PC-3 (cell line): ENCODE measurements at regions not wholly inside any gene's neighbourhood (a gene's known extent, or its start where the extent isn't known, plus 50 kb on each side); places are given as distances from the start of the nearest gene placed in this dataset.

ENCODE experiments used
- ATAC-seq: fragments of 200-7000 bp; cut with Tn5 transposase; 2 replicates; pipeline ENCODE4 v1.9.1; 2020; ENCODE audit warnings: mild to moderate bottlenecking, moderate library complexity
- BruUV-seq: library from RNA; stranded (reverse); fragments of 400-500 nt; replicated peaks from 2 replicates; lab custom pipeline; 2021; lab: Mats Ljungman, UMichigan
- CTCF ChIA-PET: fragments of 300-600 bp; sonication (Branson Sonifier 250); formaldehyde crosslinking; loops from one replicate; lab custom pipeline; 2022; ENCODE audit warnings: antibody characterized with exemption; lab: Charles Lee
- POLR2A ChIA-PET: fragments of 300-600 bp; sonication (Branson Sonifier 250); formaldehyde crosslinking; loops from one replicate; lab custom pipeline; 2022; ENCODE audit warnings: antibody characterized with exemption; ENCODE audit not compliant: unreplicated experiment; lab: Charles Lee
- DNase-seq: peaks from one replicate; pipeline ENCODE4 v3.0.0-alpha.2; 2015
- H2AFZ ChIP-seq: fragments of 300-600 bp; sonication (generic); 2 replicates; pipeline ENCODE4 v1.6.0; 2016; ENCODE audit warnings: antibody characterized with exemption, low read length
- H3F3A ChIP-seq: fragments of 300-600 bp; sonication (generic); one replicate; pipeline ENCODE4 v1.6.0; 2017; ENCODE audit warnings: antibody characterized with exemption, low read length, control low read depth, mild to moderate bottlenecking; ENCODE audit not compliant: unreplicated experiment
- H3K27ac ChIP-seq: fragments of 300-600 bp; sonication (generic); 2 replicates; pipeline ENCODE4 v1.5.1; 2016; ENCODE audit warnings: mild to moderate bottlenecking, low read length
- H3K27me3 ChIP-seq: fragments of 300-600 bp; sonication (generic); 2 replicates; pipeline ENCODE4 v1.6.1; 2016; ENCODE audit warnings: low read length, mixed read lengths
- H3K36me3 ChIP-seq: fragments of 300-600 bp; sonication (generic); 2 replicates; pipeline ENCODE4 v1.6.1; 2016; ENCODE audit warnings: low read depth, mixed run types, low read length, mixed read lengths
- H3K4me1 ChIP-seq: fragments of 300-600 bp; sonication (generic); 2 replicates; pipeline ENCODE4 v1.5.1; 2016; ENCODE audit warnings: low read length; ENCODE audit not compliant: insufficient read depth
- H3K4me2 ChIP-seq: fragments of 300-600 bp; sonication (generic); 2 replicates; pipeline ENCODE4 v1.6.0; 2016; ENCODE audit warnings: low read length
- H3K4me3 ChIP-seq: fragments of 300-600 bp; sonication (generic); 2 replicates; pipeline ENCODE4 v1.5.1; 2016; ENCODE audit warnings: mild to moderate bottlenecking, low read length, mixed read lengths
- H3K79me2 ChIP-seq: fragments of 300-600 bp; sonication (generic); 2 replicates; pipeline ENCODE4 v1.6.1; 2017; ENCODE audit warnings: low read length, mixed read lengths
- H3K9ac ChIP-seq: fragments of 300-600 bp; sonication (generic); 2 replicates; pipeline ENCODE4 v1.6.0; 2016; ENCODE audit warnings: mild to moderate bottlenecking, low read length
- H3K9me2 ChIP-seq: fragments of 300-600 bp; sonication (generic); replicated peaks from 2 replicates; pipeline ENCODE4 v1.6.1; 2016; ENCODE audit warnings: mixed run types, low read length, mixed read lengths
- H3K9me3 ChIP-seq: fragments of 300-600 bp; sonication (generic); 2 replicates; pipeline ENCODE4 v1.6.1; 2016; ENCODE audit warnings: low read length, mixed read lengths
- H4K20me1 ChIP-seq: fragments of 300-600 bp; sonication (generic); 2 replicates; pipeline ENCODE4 v1.6.1; 2016; ENCODE audit warnings: low read length, mixed read lengths
- CTCF ChIP-seq: fragments of 300-600 bp; sonication (generic); conservative IDR thresholded peaks from 2 replicates; pipeline ENCODE4 v1.5.1; 2017; ENCODE audit warnings: antibody characterized with exemption, low read depth, mild to moderate bottlenecking, low read length
- EZH2 ChIP-seq: fragments of 300-600 bp; sonication (generic); IDR thresholded peaks from one replicate; pipeline ENCODE4 v1.6.1; 2017; ENCODE audit warnings: antibody characterized with exemption, mild to moderate bottlenecking, low read length; ENCODE audit not compliant: unreplicated experiment
- EZH2phosphoT487 ChIP-seq: fragments of 300-600 bp; sonication (generic); IDR thresholded peaks from 2 replicates; pipeline ENCODE4 v1.6.1; 2018; ENCODE audit warnings: mild to moderate bottlenecking, antibody characterized with exemption, low read length, borderline replicate concordance
- intact Hi-C: fragments of 100-400 bp; cut with micrococcal nuclease; formaldehyde crosslinking; loops from 2 replicates; pipeline ENCODE4 v1.9.0; 2023

DNA sequence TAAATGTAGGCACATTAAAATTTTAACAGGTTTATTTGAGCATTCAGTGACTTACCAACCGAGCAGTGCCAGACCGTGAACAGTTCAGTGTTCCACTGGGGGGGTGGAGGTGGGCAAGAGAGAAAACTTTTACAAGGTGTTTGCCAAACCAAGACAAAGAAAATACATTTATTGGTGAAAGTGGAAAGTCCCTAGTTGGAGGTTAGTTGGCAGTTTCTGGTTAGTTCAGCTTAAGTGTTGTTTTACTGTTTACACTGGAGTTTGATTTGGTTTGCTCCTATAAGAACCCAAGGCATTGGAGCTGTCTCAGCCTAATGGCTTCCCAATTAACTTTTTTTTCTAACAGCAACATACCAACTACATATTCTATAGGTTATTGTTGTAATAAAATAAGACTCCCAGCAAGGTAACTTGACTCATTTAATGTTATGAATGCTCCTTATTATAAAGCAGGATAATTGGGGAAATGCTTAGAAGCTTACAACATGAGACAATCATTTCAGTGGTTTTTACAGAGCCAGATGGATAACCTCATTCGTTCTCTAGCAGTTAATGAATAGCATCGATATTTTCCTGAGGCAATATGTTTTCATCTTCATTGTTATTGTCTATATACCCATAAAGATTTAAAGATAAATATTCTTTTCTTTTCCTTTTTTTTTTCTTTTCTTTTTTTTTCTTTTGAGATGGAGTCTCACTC lies 115.8 kb downstream of the ETNK1 start:
- Histone ChIP-seq H4K20me1 (no peaks in the 10 kb centered on the region), H3K9ac (no peak overlapping the region), H3K4me3 (no peak overlapping the region), H3F3A (no peaks in the 10 kb centered on the region), H3K36me3 (no peaks in the 10 kb centered on the region), H3K27ac (no peak overlapping the region), H3K9me2 (no peaks in the 10 kb centered on the region), H3K4me2 (no peak overlapping the region), H3K4me1 (no peaks in the 10 kb centered on the region), H3K9me3 (no peaks in the 10 kb centered on the region), H3K79me2 (no peaks in the 10 kb centered on the region), H2AFZ (no peak overlapping the region), H3K27me3 (0 out of 2 replicates have a peak, but pooled peaks cover 10% of the 10 kb centered on the region)
- no peak for DNase-seq
- TF ChIP-seq CTCF (no peak), EZH2 (no peak), EZH2phosphoT487 (no peak)
- no peak for ATAC-seq
- POLR2A ChIA-PET = no interaction called here
- CTCF ChIA-PET = no interaction called here
- intact Hi-C loops = no loop called here
- BruUV-seq = no TSS peak

GRCh38 chr12:22743700-22744099 lies 118.7 kb downstream of the ETNK1 start:
- BruUV-seq = no TSS peak

More at GRCh38 chr12:22743700-22744099, 118.7 kb downstream of the ETNK1 start:
- no peak for DNase-seq
- H3K36me3 ChIP-seq = no peaks in the 10 kb centered on the region
- no peaks in the 10 kb centered on the region for H3K9me2 ChIP-seq
- H3F3A ChIP-seq = no peaks in the 10 kb centered on the region
- no peak overlapping the region for H2AFZ ChIP-seq
- TF ChIP-seq CTCF (no peak), EZH2 (no peak), EZH2phosphoT487 (no peak)
- H3K79me2 ChIP-seq = no peaks in the 10 kb centered on the region
- POLR2A ChIA-PET = no interaction called here
- no peak for ATAC-seq
- no peak overlapping the region for H3K4me2 ChIP-seq
- no peaks in the 10 kb centered on the region for H4K20me1 ChIP-seq
- no peak overlapping the region for H3K27ac ChIP-seq
- intact Hi-C loops = no loop called here
- no peak overlapping the region for H3K9ac ChIP-seq
- H3K27me3 ChIP-seq = peaks cover 7% of the 10 kb centered on the region
- CTCF ChIA-PET = no interaction called here
- H3K4me3 ChIP-seq = no peak overlapping the region
- H3K9me3 ChIP-seq = no peaks in the 10 kb centered on the region
- no peaks in the 10 kb centered on the region for H3K4me1 ChIP-seq
